HFFc6 (cell line): ENCODE measurements at regions not wholly inside any gene's neighbourhood (a gene's known extent, or its start where the extent isn't known, plus 50 kb on each side); places are given as distances from the start of the nearest gene placed in this dataset.

Experiments used
- DNase-seq: peaks from one replicate; pipeline ENCODE4 v3.0.0-alpha.2; 2018
- H3K27ac Mint-ChIP-seq: 2 replicates; pipeline ENCODE4 v1.8.0; 2020; ENCODE audit warnings: mild to moderate bottlenecking, mixed read lengths
- H3K27me3 Mint-ChIP-seq: 2 replicates; pipeline ENCODE4 v1.8.0; 2021; ENCODE audit warnings: mild to moderate bottlenecking, moderate library complexity, mixed read lengths; ENCODE audit not compliant: insufficient read depth
- H3K36me3 Mint-ChIP-seq: 2 replicates; pipeline ENCODE4 v1.8.0; 2021; ENCODE audit warnings: low read depth, mixed read lengths
- H3K4me1 Mint-ChIP-seq: 2 replicates; pipeline ENCODE4 v1.8.0; 2020; ENCODE audit warnings: low read depth, mixed read lengths
- H3K4me3 Mint-ChIP-seq: 2 replicates; pipeline ENCODE4 v1.8.0; 2020; ENCODE audit warnings: mild to moderate bottlenecking, moderate library complexity, mixed read lengths
- H3K9me3 Mint-ChIP-seq: 2 replicates; pipeline ENCODE4 v1.8.0; 2020; ENCODE audit warnings: mild to moderate bottlenecking, mixed read lengths
- CTCF ChIP-seq: fragments of 200-600 bp; sonication (generic); IDR thresholded peaks from 2 replicates; pipeline ENCODE4 v1.5.0; 2021; ENCODE audit warnings: antibody characterized with exemption, mild to moderate bottlenecking

DNA sequence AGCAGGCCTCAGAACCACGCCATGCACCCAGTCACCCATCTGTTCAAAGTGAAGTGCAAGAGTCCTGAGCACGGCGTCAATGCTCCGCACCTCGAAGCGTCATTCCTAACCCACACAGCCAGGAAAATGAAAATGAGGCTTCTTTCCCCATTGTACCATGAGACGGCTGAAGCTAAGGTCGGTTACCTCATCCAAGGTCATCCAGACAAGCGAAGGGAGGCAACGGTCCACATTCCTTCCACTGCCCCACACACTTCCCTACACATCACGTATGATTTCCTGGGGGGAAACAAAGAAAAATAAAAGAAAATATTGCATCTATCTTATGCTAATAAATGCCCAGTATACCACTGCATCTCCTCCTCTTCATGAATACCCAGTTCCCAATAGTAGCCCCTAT lies 113.5 kb upstream of the RAB6C start:
- no peaks in the 10 kb centered on the region for H3K4me1 Mint-ChIP-seq
- no peak for DNase-seq
- no peak for TF ChIP-seq CTCF
- no peaks in the 10 kb centered on the region for H3K36me3 Mint-ChIP-seq
- no peak overlapping the region for H3K4me3 Mint-ChIP-seq
- H3K27ac Mint-ChIP-seq: no peak overlapping the region
- H3K27me3 Mint-ChIP-seq: peaks cover 5% of the 10 kb centered on the region
- H3K9me3 Mint-ChIP-seq: peaks cover 5% of the 10 kb centered on the region

GRCh38 chr2:129866391-129866790 lies 113.1 kb upstream of the RAB6C start:
- peaks cover 4% of the 10 kb centered on the region for H3K27me3 Mint-ChIP-seq
- no peaks in the 10 kb centered on the region for H3K4me1 Mint-ChIP-seq
- no peak overlapping the region for H3K27ac Mint-ChIP-seq
- H3K4me3 Mint-ChIP-seq: no peak overlapping the region
- no peak for DNase-seq
- H3K9me3 Mint-ChIP-seq: peaks cover 5% of the 10 kb centered on the region
- H3K36me3 Mint-ChIP-seq: no peaks in the 10 kb centered on the region
- TF ChIP-seq CTCF: no peak

- TF ChIP-seq CTCF: no peak
Measured at GRCh38 chr2:129868151-129868550, 111.3 kb upstream of the RAB6C start.

DNA sequence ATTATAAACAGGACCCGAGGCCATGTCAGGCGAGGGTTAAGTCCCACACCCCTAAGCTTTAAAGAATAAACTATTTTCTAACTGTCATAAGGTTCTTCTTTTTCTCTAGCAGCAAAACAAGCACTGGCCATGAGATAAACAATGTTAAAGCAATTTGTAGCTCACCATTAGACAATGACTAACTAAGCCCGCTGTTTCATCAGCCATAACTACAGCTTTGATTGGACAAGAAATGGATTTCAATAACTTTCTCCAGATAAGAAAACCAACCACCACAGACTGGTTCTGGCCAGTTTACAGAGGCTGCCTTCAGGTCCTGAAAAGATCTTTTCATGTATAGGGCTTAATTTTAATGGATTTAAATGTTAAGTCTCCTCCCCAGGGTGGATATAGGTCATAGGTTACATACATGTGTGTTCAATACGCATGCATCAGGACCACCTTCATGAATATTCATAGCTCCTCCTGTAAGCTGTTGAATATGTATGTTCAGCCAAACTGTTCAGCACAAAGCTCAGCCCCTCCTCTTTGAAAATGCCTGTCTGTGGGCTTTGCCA lies 108.7 kb upstream of the RAB6C start:
- Mint-ChIP-seq H3K9me3 (peaks cover 5% of the 10 kb centered on the region), H3K27ac (no peak overlapping the region), H3K27me3 (peaks cover 5% of the 10 kb centered on the region; the same call in 1 of the 2 replicates), H3K4me3 (no peak overlapping the region), H3K4me1 (no peaks in the 10 kb centered on the region), H3K36me3 (no peaks in the 10 kb centered on the region)
- TF ChIP-seq CTCF: no peak
- DNase-seq: no peak

More at GRCh38 chr2:129868151-129868550, 111.3 kb upstream of the RAB6C start:
- H3K36me3 Mint-ChIP-seq: no peaks in the 10 kb centered on the region
- H3K9me3 Mint-ChIP-seq: peaks cover 5% of the 10 kb centered on the region
- peaks cover 3% of the 10 kb centered on the region; the same call in 1 of the 2 replicates for H3K27me3 Mint-ChIP-seq
- no peaks in the 10 kb centered on the region for H3K4me1 Mint-ChIP-seq
- no peak overlapping the region for H3K27ac Mint-ChIP-seq
- no peak overlapping the region for H3K4me3 Mint-ChIP-seq
- DNase-seq: no peak

DNA sequence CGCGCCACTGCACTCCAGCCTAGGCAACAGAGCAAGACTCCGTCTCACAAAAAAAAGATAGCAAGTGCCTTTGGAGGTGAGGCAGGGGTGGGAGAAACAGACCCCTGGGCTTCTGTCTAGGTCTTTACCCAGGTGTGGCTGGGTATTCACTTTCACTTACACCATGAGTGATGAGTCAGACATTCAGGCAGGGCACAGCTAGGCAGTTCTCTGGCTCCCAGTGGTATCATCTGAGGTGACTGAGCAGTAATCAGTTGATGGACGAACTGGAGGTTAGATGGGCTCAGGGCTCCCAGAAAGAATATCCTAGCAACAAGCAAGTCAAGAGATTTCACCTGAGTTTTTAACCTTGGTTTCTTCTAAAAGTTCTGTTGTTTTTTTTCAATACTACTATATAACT lies 107.0 kb upstream of the RAB6C start:
- Mint-ChIP-seq H3K9me3 (no peaks in the 10 kb centered on the region; the same call in 1 of the 2 replicates), H3K27me3 (peaks cover 5% of the 10 kb centered on the region; the same call in 1 of the 2 replicates), H3K36me3 (no peaks in the 10 kb centered on the region), H3K4me3 (no peak overlapping the region), H3K4me1 (no peaks in the 10 kb centered on the region), H3K27ac (no peak overlapping the region)
- no peak for DNase-seq
- TF ChIP-seq CTCF: no peak
